ENCODE measurements at regions not wholly inside any gene's neighbourhood (a gene's known extent, or its start where the extent isn't known, plus 50 kb on each side); places are given as distances from the start of the nearest gene placed in this dataset.
"Not testable (repeated sequence)": the region's sequence is repeated elsewhere in the genome, so short reads cannot be mapped to it uniquely, and the experiment has no call there.

DNA sequence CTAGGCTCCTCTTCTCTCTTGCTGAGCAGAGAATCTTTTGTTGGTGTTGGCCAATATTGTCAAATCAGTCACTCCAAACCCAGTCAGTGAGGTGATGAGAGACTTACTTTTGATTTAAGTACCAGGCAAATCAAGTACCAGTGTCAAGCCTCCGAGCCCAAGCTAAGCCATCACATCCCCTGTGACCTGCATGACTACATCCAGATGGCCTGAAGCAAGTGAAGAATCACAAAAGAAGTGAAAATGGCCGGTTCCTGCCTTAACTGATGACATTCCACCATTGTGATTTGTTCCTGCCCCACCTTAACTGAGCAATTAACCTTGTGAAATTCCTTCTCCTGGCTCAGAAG, 107.0 kb upstream of the DAB1 start:
- not testable (repeated sequence) for DNase-seq

DNA sequence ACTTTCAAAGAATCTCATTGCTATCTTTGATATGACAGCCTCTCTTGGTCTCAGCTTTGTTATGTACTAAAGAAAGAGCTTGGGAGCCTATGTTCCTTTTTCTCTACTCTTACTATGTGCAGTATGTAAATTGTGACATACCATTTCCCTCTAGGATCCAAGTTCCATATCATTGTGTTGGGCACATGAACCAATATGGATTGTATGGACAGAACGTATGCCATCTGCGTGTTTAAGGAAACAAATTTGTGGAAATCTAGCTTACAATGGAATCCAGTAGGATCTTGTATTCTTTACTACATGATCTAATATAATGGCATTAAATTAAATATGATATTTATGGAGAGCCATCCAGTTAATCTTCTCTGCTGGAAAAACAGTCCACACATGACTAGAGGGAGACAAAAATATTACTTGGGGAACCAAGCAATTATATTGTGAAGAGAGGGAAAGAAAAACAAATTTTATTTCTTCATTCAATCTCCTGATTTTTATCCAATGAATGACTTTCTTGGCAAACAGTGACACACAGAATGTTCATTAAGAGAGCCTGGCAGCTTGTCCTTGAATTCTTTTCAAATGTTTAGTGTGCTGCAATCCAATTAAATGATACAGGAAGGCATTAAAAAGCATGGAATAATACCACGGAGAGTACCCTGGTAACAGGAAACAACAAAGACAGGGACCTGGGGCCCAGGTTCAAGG, 106.5 kb upstream of the DAB1 start:
- no peak for DNase-seq

GRCh38 chr1:57522575-57522974, 98.7 kb upstream of the DAB1 start:
- no peak for DNase-seq

- no peak for DNase-seq
Observed at GRCh38 chr1:57520743-57521515, 97.1 kb upstream of the DAB1 start.

- DNase-seq, result no peak
Observed at GRCh38 chr1:57518496-57518895, 94.6 kb upstream of the DAB1 start.

GRCh38 chr1:57517587-57518374, 93.9 kb upstream of the DAB1 start:
- DNase-seq, result no peak

- DNase-seq, result no peak
Observed at GRCh38 chr1:57512386-57512785, 88.5 kb upstream of the DAB1 start.

DNA sequence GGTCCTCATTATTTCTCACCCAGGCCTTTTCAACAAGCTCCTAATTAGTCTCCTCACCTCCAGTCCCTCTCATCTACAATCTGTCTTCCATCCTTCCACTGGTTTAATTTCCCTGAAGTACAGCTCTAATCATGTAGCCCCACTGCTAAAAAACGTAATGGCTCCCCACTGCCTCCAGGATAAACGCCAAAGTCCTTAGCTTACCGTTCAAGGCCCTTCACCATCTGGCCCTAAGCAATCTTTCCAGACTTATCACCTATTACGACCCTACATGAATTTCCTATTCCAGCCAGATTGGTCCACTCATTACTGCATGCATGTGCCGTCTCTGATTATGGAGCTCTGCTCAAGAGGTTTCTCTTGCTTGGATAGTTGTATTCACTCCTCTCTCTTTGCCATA, 83.1 kb upstream of the DAB1 start:
- DNase-seq, result no peak

DNA sequence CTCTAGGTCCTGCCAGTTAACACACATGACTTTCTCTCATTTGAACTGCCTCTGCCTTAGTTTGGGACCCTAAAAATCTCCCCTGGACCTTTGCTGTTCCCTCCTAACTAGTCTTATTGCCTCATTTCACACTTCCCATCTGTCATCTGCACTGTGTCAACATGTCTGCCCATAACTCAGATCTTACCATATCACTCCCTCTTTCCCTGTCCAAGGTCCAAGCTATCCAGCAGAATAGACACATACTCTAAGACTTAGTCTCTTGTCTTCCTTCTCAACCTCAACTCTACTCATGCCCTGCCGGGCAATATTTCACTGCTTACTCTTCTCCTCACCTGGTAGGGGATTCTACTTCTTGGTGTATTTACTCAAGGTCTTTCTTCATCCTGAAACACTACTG, 79.5 kb upstream of the DAB1 start:
- DNase-seq, result no peak

DNA sequence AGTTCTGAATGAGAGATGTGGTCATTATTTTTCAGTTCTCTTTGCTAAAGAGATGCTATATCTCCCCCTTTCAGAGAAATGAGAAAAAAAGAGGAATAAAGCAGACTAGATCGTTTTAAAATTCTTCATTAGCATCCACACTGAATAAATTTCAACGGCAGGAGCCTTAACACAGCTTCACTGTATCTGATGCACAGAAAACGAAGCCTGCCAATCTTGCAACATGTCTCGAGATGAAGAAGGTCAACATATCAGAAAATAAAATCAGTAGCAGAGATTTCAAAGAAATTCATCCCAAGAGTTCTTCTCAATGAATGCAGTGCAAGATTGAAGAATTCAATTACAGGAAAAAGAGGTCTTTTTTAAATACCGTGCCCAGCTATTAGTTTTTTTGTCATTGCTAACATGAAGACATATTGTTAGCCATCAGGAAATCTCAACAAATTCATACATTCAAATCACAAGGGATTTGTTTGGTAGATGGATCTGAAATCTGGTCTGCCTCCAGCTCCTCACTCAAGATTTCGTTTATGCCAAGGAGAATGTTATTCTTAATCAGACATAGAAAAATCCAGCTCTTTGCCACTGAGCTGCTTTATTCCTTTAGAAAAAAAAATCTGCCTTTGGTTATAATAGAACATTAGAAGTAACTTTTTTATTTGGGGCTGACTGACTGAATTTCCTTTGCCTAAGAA, 76.4 kb upstream of the DAB1 start:
- no peak for DNase-seq

- DNase-seq, result no peak
Observed at GRCh38 chr1:57494530-57495079, 70.7 kb upstream of the DAB1 start.

GRCh38 chr1:57492586-57493226, 68.8 kb upstream of the DAB1 start:
- DNase-seq, result no peak

GRCh38 chr1:57489358-57490036, 65.6 kb upstream of the DAB1 start:
- peak; percentile 86 to 93 for DNase-seq

DNA sequence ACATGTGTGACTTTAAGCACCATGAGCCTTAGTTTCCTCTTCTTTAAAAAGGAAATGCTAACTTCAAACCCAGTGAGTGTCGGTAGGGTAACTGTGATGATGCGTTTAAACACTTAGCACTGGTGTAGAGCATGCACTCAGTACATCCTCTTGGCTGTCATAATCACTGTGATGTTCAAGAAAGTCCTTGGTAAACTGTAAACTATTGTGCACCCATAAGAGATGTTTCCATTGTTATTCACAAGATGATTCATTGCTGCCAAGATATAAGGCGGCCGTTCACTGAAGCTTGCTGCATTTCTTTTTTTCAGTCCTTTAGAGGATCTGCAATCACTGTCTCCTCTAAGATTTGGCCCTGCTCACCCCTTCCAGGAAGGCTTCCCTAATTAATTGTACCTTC, 61.8 kb upstream of the DAB1 start:
- DNase-seq, result no peak

- DNase-seq, result no peak
Observed at GRCh38 chr1:57483954-57484353, 60.1 kb upstream of the DAB1 start.

- DNase-seq, result no peak
Observed at GRCh38 chr1:57479471-57479870, 55.6 kb upstream of the DAB1 start.

- DNase-seq, result no peak
Observed at GRCh38 chr1:57475366-57475765, 51.5 kb upstream of the DAB1 start.

- no peak for DNase-seq
Observed at GRCh38 chr1:57474137-57474750, 50.4 kb upstream of the DAB1 start.
